ENCODE measurements at regions not wholly inside any gene's neighbourhood (a gene's known extent, or its start where the extent isn't known, plus 50 kb on each side); places are given as distances from the start of the nearest gene placed in this dataset.

DNA sequence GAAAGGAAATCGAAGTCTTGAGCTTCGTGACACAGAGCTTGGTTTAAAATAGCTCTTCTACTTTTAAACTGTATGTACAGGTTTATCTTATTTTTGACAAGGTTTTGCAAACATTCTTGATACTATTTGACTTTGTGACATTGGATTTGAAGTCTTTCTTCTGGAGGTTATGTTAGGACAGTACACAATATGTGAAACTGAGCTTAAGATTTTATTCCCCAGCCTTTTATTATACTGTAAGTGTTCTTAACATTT is 95.2 kb upstream of the BTBD3 start (continued):
- TF ChIP-seq, protein P1, sequence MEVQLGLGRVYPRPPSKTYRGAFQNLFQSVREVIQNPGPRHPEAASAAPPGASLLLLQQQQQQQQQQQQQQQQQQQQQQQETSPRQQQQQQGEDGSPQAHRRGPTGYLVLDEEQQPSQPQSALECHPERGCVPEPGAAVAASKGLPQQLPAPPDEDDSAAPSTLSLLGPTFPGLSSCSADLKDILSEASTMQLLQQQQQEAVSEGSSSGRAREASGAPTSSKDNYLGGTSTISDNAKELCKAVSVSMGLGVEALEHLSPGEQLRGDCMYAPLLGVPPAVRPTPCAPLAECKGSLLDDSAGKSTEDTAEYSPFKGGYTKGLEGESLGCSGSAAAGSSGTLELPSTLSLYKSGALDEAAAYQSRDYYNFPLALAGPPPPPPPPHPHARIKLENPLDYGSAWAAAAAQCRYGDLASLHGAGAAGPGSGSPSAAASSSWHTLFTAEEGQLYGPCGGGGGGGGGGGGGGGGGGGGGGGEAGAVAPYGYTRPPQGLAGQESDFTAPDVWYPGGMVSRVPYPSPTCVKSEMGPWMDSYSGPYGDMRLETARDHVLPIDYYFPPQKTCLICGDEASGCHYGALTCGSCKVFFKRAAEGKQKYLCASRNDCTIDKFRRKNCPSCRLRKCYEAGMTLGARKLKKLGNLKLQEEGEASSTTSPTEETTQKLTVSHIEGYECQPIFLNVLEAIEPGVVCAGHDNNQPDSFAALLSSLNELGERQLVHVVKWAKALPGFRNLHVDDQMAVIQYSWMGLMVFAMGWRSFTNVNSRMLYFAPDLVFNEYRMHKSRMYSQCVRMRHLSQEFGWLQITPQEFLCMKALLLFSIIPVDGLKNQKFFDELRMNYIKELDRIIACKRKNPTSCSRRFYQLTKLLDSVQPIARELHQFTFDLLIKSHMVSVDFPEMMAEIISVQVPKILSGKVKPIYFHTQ (CRISPR knock-in tag; IDR thresholded peaks at IDR 0.05) = no peak
- TF ChIP-seq GABPB1 (CRISPR knock-in tag; IDR thresholded peaks at IDR 0.05) (no peak), SP1 (CRISPR knock-in tag; conservative IDR thresholded peaks at IDR 0.05) (no peak), FOXK1 (CRISPR knock-in tag; IDR thresholded peaks at IDR 0.05) (no peak), NFE2L1 (CRISPR knock-in tag; IDR thresholded peaks at IDR 0.05) (no peak), JUN (CRISPR knock-in tag; IDR thresholded peaks at IDR 0.05) (no peak), EMX1 (CRISPR knock-in tag; IDR thresholded peaks at IDR 0.05) (no peak), ZNF121 (CRISPR knock-in tag; IDR thresholded peaks at IDR 0.05) (no peak)
- TF ChIP-seq, protein P2, sequence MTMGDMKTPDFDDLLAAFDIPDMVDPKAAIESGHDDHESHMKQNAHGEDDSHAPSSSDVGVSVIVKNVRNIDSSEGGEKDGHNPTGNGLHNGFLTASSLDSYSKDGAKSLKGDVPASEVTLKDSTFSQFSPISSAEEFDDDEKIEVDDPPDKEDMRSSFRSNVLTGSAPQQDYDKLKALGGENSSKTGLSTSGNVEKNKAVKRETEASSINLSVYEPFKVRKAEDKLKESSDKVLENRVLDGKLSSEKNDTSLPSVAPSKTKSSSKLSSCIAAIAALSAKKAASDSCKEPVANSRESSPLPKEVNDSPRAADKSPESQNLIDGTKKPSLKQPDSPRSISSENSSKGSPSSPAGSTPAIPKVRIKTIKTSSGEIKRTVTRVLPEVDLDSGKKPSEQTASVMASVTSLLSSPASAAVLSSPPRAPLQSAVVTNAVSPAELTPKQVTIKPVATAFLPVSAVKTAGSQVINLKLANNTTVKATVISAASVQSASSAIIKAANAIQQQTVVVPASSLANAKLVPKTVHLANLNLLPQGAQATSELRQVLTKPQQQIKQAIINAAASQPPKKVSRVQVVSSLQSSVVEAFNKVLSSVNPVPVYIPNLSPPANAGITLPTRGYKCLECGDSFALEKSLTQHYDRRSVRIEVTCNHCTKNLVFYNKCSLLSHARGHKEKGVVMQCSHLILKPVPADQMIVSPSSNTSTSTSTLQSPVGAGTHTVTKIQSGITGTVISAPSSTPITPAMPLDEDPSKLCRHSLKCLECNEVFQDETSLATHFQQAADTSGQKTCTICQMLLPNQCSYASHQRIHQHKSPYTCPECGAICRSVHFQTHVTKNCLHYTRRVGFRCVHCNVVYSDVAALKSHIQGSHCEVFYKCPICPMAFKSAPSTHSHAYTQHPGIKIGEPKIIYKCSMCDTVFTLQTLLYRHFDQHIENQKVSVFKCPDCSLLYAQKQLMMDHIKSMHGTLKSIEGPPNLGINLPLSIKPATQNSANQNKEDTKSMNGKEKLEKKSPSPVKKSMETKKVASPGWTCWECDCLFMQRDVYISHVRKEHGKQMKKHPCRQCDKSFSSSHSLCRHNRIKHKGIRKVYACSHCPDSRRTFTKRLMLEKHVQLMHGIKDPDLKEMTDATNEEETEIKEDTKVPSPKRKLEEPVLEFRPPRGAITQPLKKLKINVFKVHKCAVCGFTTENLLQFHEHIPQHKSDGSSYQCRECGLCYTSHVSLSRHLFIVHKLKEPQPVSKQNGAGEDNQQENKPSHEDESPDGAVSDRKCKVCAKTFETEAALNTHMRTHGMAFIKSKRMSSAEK (CRISPR knock-in tag; IDR thresholded peaks at IDR 0.05; ENCODE audit: borderline replicate concordance) = no peak

DNA sequence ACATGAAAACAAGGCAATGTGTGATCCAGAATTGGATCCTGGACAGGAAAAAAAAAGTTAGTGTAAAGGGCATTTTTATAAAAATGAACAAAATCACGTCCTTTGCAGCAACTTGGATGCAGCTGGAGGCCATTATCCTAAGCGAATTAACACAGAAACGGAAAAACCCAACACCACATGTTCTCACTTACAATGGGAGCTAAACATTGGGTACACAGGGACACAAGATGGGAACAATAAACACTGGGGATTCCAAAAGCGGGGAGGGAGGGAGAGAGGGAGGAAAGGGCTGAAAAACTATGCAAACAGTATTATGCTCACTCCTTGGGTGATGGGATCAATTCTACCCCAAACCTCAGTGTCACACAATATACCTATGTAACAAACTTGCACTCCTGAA is 91.4 kb upstream of the BTBD3 start:
- no peaks in the 10 kb centered on the region for H3K9me3 Mint-ChIP-seq
- ATAC-seq (no peak), DNase-seq (ENCODE audit: low spot score) (no peak)
- H3K36me3 Mint-ChIP-seq = no peaks in the 10 kb centered on the region
- ChIA-PET POLR2A (no interaction called here), CTCF (no interaction called here)
- H3K27ac Mint-ChIP-seq = no peak overlapping the region
- peaks cover 4% of the 10 kb centered on the region for H3K4me1 Mint-ChIP-seq
- TF ChIP-seq SOX15 (CRISPR knock-in tag; IDR thresholded peaks at IDR 0.05) = no peak
- TF ChIP-seq RELA (CRISPR knock-in tag; IDR thresholded peaks at IDR 0.05; ENCODE audit: borderline replicate concordance) = no peak
- TF ChIP-seq ZNF121 (CRISPR knock-in tag; IDR thresholded peaks at IDR 0.05) = no peak
- no peak for TF ChIP-seq FOXJ3 (CRISPR knock-in tag; IDR thresholded peaks at IDR 0.05; ENCODE audit: borderline replicate concordance)
- TF ChIP-seq RORB (CRISPR knock-in tag; IDR thresholded peaks at IDR 0.05) = no peak
- TF ChIP-seq GABPB1 (CRISPR knock-in tag; IDR thresholded peaks at IDR 0.05) = no peak
- TF ChIP-seq ZNF671 (CRISPR knock-in tag; IDR thresholded peaks at IDR 0.05) = no peak
- TF ChIP-seq CREM (CRISPR knock-in tag; IDR thresholded peaks at IDR 0.05) = no peak
- TF ChIP-seq, protein P3, sequence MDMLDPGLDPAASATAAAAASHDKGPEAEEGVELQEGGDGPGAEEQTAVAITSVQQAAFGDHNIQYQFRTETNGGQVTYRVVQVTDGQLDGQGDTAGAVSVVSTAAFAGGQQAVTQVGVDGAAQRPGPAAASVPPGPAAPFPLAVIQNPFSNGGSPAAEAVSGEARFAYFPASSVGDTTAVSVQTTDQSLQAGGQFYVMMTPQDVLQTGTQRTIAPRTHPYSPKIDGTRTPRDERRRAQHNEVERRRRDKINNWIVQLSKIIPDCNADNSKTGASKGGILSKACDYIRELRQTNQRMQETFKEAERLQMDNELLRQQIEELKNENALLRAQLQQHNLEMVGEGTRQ (CRISPR knock-in tag; IDR thresholded peaks at IDR 0.05) = no peak
- TF ChIP-seq NR3C1 (CRISPR knock-in tag; conservative IDR thresholded peaks at IDR 0.05; ENCODE audit: low read depth) = no peak
- TF ChIP-seq, protein P4, sequence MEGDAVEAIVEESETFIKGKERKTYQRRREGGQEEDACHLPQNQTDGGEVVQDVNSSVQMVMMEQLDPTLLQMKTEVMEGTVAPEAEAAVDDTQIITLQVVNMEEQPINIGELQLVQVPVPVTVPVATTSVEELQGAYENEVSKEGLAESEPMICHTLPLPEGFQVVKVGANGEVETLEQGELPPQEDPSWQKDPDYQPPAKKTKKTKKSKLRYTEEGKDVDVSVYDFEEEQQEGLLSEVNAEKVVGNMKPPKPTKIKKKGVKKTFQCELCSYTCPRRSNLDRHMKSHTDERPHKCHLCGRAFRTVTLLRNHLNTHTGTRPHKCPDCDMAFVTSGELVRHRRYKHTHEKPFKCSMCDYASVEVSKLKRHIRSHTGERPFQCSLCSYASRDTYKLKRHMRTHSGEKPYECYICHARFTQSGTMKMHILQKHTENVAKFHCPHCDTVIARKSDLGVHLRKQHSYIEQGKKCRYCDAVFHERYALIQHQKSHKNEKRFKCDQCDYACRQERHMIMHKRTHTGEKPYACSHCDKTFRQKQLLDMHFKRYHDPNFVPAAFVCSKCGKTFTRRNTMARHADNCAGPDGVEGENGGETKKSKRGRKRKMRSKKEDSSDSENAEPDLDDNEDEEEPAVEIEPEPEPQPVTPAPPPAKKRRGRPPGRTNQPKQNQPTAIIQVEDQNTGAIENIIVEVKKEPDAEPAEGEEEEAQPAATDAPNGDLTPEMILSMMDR (IDR thresholded peaks at IDR 0.05) = no peak
- TF ChIP-seq, protein P5, sequence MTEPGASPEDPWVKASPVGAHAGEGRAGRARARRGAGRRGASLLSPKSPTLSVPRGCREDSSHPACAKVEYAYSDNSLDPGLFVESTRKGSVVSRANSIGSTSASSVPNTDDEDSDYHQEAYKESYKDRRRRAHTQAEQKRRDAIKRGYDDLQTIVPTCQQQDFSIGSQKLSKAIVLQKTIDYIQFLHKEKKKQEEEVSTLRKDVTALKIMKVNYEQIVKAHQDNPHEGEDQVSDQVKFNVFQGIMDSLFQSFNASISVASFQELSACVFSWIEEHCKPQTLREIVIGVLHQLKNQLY (CRISPR knock-in tag; IDR thresholded peaks at IDR 0.05) = no peak
- no peak for TF ChIP-seq SMAD4 (CRISPR knock-in tag; IDR thresholded peaks at IDR 0.05)
- no peak for TF ChIP-seq TEAD4 (CRISPR knock-in tag; IDR thresholded peaks at IDR 0.05)
- TF ChIP-seq MYBL2 (CRISPR knock-in tag; IDR thresholded peaks at IDR 0.05) = no peak
- no peak for TF ChIP-seq FOXP1 (CRISPR knock-in tag; IDR thresholded peaks at IDR 0.05; ENCODE audit: borderline replicate concordance)
- TF ChIP-seq TCF7 (CRISPR knock-in tag; IDR thresholded peaks at IDR 0.05; ENCODE audit: low read depth) = no peak
- no peak for TF ChIP-seq CBFB (CRISPR knock-in tag; IDR thresholded peaks at IDR 0.05; ENCODE audit: low read depth)
- no peak for TF ChIP-seq NR1H2 (CRISPR knock-in tag; IDR thresholded peaks at IDR 0.05)
- TF ChIP-seq HMGA2 (CRISPR knock-in tag; IDR thresholded peaks at IDR 0.05) = no peak
- peaks cover 53% of the 10 kb centered on the region for H3K27me3 Mint-ChIP-seq (ENCODE audit: low read depth)
- H3K4me3 Mint-ChIP-seq = no peak overlapping the region
